ENCODE measurements at regions not wholly inside any gene's neighbourhood (a gene's known extent, or its start where the extent isn't known, plus 50 kb on each side); places are given as distances from the start of the nearest gene placed in this dataset.

- in situ Hi-C loops (cut with MboI; ENCODE audit: low pct_unique_long_range_greater_than_20kb, low sequenced_read_pairs, unreplicated experiment): no loop called here
- no peak for DNase-seq (ENCODE audit: low spot score)
- TF ChIP-seq, protein P1, sequence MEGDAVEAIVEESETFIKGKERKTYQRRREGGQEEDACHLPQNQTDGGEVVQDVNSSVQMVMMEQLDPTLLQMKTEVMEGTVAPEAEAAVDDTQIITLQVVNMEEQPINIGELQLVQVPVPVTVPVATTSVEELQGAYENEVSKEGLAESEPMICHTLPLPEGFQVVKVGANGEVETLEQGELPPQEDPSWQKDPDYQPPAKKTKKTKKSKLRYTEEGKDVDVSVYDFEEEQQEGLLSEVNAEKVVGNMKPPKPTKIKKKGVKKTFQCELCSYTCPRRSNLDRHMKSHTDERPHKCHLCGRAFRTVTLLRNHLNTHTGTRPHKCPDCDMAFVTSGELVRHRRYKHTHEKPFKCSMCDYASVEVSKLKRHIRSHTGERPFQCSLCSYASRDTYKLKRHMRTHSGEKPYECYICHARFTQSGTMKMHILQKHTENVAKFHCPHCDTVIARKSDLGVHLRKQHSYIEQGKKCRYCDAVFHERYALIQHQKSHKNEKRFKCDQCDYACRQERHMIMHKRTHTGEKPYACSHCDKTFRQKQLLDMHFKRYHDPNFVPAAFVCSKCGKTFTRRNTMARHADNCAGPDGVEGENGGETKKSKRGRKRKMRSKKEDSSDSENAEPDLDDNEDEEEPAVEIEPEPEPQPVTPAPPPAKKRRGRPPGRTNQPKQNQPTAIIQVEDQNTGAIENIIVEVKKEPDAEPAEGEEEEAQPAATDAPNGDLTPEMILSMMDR (IDR thresholded peaks at IDR 0.05; ENCODE audit: extremely low read depth, insufficient read depth, missing control alignments): no peak
Measured at GRCh38 chr11:110762590-110762989, 50.4 kb upstream of the ARHGAP20 start.
